ENCODE measurements at regions not wholly inside any gene's neighbourhood (a gene's known extent, or its start where the extent isn't known, plus 50 kb on each side); places are given as distances from the start of the nearest gene placed in this dataset.

GRCh38 chr18:52278191-52278590, 61.8 kb upstream of the DCC start:
- DNase-seq (ENCODE audit: low read depth in 2 of 2): no peak

DNA sequence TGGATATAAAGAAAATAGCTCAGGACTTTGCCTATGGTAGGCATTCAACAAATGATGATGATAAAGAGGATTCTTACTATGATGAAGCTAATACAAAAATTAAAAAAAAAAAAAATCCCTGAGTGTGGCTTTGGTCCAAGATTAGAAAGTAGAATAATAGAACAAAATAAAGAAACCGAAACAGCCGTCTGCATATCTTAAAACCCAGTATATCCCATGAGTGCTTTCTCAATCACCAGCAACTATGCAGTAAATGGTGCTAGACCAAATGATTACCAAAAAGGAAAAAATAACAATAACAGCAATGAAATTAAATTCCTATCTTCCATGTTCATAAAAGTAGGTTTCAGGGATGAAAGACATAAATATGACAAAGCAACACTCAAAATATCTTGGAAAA, 59.3 kb upstream of the DCC start:
- DNase-seq (ENCODE audit: low read depth in 2 of 2): no peak

- DNase-seq (ENCODE audit: low read depth in 2 of 2): no peak
Observed at GRCh38 chr18:52283927-52284326, 56.1 kb upstream of the DCC start.

DNA sequence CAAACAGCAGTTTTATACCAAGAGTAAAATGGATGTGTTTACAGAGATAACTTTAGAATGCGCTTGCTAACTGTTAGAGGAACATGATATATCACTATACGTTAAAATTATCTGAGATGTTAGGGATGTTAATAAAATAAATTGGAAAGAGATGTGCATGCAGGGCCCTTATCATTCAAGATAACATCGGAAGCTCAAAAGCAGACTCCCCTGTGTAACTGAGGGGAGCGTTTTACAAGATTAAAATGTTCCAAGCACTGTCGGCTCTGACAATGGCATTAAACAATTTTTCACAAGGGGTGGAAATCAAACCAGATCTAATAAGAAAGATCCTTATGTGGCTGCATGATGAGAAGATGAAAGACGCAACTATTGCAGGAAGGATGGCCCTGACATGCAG, 53.3 kb upstream of the DCC start:
- DNase-seq (ENCODE audit: low read depth in 2 of 2): no peak

DNA sequence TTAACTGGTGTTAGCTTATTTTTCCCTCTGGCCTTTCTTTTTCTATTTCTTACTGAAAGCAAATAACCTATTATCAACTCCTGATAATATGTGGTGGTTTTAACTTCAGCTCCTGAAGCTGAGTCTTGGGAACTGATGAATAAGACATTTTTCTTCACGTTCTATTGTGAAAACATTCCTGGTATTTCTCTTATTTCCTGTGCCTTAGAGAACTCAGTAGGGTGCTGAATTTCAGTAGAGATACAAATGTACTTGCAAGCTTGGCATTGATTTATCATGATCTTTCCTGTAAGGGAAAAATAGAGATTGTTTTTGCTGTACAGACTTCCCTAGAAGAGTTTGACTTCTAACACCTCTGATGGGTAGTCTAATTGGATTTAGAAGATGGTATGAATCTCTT, 52.8 kb upstream of the DCC start:
- no peak for DNase-seq (ENCODE audit: low read depth in 2 of 2)

DNA sequence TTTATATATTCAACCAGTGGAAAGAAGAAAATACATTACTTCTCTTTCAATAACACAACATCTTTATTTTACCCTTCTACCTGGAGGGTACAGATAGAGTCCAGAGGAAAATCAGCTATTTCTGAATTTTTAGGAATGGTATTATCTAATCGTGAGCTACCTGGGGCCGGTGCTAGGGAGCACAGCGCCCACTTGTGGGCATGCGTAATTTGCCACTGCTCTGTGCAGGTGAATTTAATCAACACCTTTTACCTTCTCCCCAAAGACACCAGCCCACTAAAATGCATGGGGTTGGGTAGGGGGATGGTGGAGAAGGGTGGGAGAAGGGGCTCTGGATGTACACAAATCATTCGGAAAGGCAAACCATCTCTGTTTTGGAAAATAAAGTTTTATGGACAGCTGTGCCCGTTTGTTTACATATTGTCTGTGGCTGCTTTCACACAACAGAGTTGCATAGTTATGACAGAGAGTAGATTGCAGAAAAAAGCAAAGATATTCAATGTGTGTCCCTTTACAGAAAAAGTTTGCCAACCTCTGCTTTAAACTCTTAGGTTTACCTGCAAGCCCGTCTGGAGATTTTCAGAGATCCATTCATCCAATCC, 51.5 kb upstream of the DCC start:
- peak in 1 of 2 donors; percentile 4 for DNase-seq (ENCODE audit: low read depth in 2 of 2)

- no peak for DNase-seq (ENCODE audit: low read depth in 2 of 2)
Observed at GRCh38 chr18:52289392-52289791, 50.6 kb upstream of the DCC start.

Data from lung microvascular endothelial cell (primary cell).